OCI-LY3 (cell line): ENCODE measurements at regions not wholly inside any gene's neighbourhood (a gene's known extent, or its start where the extent isn't known, plus 50 kb on each side); places are given as distances from the start of the nearest gene placed in this dataset.

ENCODE experiments used
- H2AFZ ChIP-seq: fragments of 200-600, 300-600 bp; shearing (Covaris generic); 2 replicates; pipeline ENCODE4 v1.6.0; 2014; ENCODE audit warnings: antibody characterized with exemption, low read depth, low read length
- H3K27ac ChIP-seq: fragments of 200-600, 300-600 bp; sonication (generic); 2 replicates; pipeline ENCODE4 v1.5.1; 2014; ENCODE audit warnings: mild to moderate bottlenecking, low read length, moderate library complexity, mixed read lengths
- H3K27me3 ChIP-seq: fragments of 200-600, 300-600 bp; sonication (generic); 2 replicates; pipeline ENCODE4 v1.6.1; 2014; ENCODE audit warnings: low read depth, low read length, mixed read lengths
- H3K36me3 ChIP-seq: fragments of 200-600, 300-600 bp; sonication (generic); replicated peaks from 2 replicates; pipeline ENCODE3; 2014; ENCODE audit warnings: low read depth, low read length, mixed read lengths
- H3K4me1 ChIP-seq: fragments of 300-600, 200-600 bp; sonication (generic); 2 replicates; pipeline ENCODE4 v1.6.1; 2014; ENCODE audit warnings: low read length, mixed read lengths
- H3K4me2 ChIP-seq: fragments of 200-600, 300-600 bp; sonication (generic); 2 replicates; pipeline ENCODE4 v1.6.1; 2014; ENCODE audit warnings: low read length, mixed read lengths
- H3K4me3 ChIP-seq: fragments of 300-600, 200-600 bp; sonication (generic); 2 replicates; pipeline ENCODE4 v1.5.1; 2014; ENCODE audit warnings: antibody characterized with exemption, mild to moderate bottlenecking, low read length, moderate library complexity
- H3K79me2 ChIP-seq: fragments of 300-600, 200-600 bp; shearing (Covaris generic); 2 replicates; pipeline ENCODE4 v1.6.1; 2014; ENCODE audit warnings: mild to moderate bottlenecking, low read length, mixed read lengths
- H3K9ac ChIP-seq: fragments of 300-600, 200-600 bp; shearing (Covaris generic); 2 replicates; pipeline ENCODE4 v1.6.0; 2014; ENCODE audit warnings: mild to moderate bottlenecking, low read length, moderate library complexity
- H3K9me3 ChIP-seq: fragments of 200-600, 300-600 bp; shearing (Covaris generic); 2 replicates; pipeline ENCODE4 v1.6.1; 2014; ENCODE audit warnings: low read length, mixed read lengths; ENCODE audit not compliant: insufficient read depth
- H4K20me1 ChIP-seq: fragments of 200-600, 300-600 bp; sonication (generic); 2 replicates; pipeline ENCODE4 v1.6.1; 2016; ENCODE audit warnings: low read length, mixed read lengths; ENCODE audit not compliant: insufficient read depth
- CTCF ChIP-seq: fragments of 200-600, 300-600 bp; sonication (generic); IDR thresholded peaks from 2 replicates; pipeline ENCODE4 v1.5.1; 2014; ENCODE audit warnings: antibody characterized with exemption, low read length, low read depth
- EZH2phosphoT487 ChIP-seq: fragments of 200-600 bp; shearing (Covaris generic); IDR thresholded peaks from 2 replicates; pipeline ENCODE4 v1.6.1; 2018; ENCODE audit warnings: antibody characterized with exemption, mixed run types, low read depth

DNA sequence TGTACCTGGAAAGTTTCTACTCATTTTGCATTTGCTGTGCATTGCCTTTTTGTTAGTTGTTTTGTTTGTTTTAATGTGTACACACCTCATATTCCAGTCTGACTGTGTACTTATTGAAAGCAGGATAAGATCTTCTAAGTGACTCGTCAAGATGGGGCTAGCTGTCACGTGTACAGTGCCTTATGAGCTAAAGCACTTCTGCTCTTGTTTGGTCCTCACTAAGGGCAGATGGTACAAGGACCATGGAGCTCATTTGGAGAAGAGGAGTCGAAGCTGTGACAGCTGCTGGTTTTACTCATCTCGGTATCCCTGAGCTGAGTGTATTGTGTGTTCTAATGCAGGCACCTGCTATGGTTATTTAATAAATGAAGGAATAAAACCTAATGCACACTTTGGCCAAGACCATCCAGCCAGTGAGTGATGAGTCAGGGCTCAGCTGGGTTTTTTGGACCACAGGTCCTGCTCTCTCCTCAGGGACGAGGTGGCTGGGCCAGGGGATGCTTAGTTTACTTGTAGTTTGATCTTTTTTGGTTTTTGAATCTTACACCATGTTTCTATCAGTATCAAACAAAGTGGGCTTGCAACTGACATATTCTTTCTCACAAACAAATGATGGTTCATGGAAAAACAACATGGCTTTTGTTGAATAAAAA, 152.5 kb upstream of the APCDD1 start:
- no peak for TF ChIP-seq EZH2phosphoT487
- no peak for TF ChIP-seq CTCF
- H3K27ac ChIP-seq: no peak overlapping the region

GRCh38 chr18:10303171-10303570, 151.3 kb upstream of the APCDD1 start:
- no peaks in the 10 kb centered on the region for H4K20me1 ChIP-seq
- H3K4me3 ChIP-seq: no peak overlapping the region
- no peaks in the 10 kb centered on the region for H3K79me2 ChIP-seq
- H2AFZ ChIP-seq: no peak overlapping the region
- no peak for TF ChIP-seq CTCF
- no peak for TF ChIP-seq EZH2phosphoT487
- H3K9ac ChIP-seq: no peak overlapping the region
- no peaks in the 10 kb centered on the region for H3K4me1 ChIP-seq
- H3K27me3 ChIP-seq: no peaks in the 10 kb centered on the region
- H3K9me3 ChIP-seq: no peaks in the 10 kb centered on the region
- no peaks in the 10 kb centered on the region for H3K36me3 ChIP-seq
- no peak overlapping the region for H3K4me2 ChIP-seq
- H3K27ac ChIP-seq: no peak overlapping the region

More for the DNA sequence above, 152.5 kb upstream of the APCDD1 start:
- Histone ChIP-seq H3K4me2 (no peak overlapping the region), H3K9ac (no peak overlapping the region), H3K9me3 (no peaks in the 10 kb centered on the region), H3K4me3 (no peak overlapping the region), H2AFZ (no peak overlapping the region), H3K27me3 (no peaks in the 10 kb centered on the region), H3K79me2 (no peaks in the 10 kb centered on the region), H4K20me1 (no peaks in the 10 kb centered on the region), H3K4me1 (no peaks in the 10 kb centered on the region), H3K36me3 (no peaks in the 10 kb centered on the region)

- Histone ChIP-seq H2AFZ (no peak overlapping the region), H3K4me3 (no peak overlapping the region), H3K4me1 (no peaks in the 10 kb centered on the region), H4K20me1 (no peaks in the 10 kb centered on the region), H3K27me3 (peaks cover 5% of the 10 kb centered on the region; the same call in 1 of the 2 replicates), H3K9me3 (no peaks in the 10 kb centered on the region), H3K4me2 (no peak overlapping the region), H3K9ac (no peak overlapping the region), H3K27ac (no peak overlapping the region), H3K36me3 (no peaks in the 10 kb centered on the region), H3K79me2 (no peaks in the 10 kb centered on the region)
- TF ChIP-seq EZH2phosphoT487 (no peak), CTCF (no peak)
Measured at GRCh38 chr18:10304853-10305252, 149.6 kb upstream of the APCDD1 start.

- no peak overlapping the region for H2AFZ ChIP-seq
- no peak overlapping the region for H3K4me2 ChIP-seq
- H3K27ac ChIP-seq: no peak overlapping the region
- H3K27me3 ChIP-seq: peaks cover 11% of the 10 kb centered on the region; the same call in 1 of the 2 replicates
- no peaks in the 10 kb centered on the region for H4K20me1 ChIP-seq
- no peak overlapping the region for H3K9ac ChIP-seq
- H3K4me3 ChIP-seq: no peak overlapping the region
- H3K79me2 ChIP-seq: no peaks in the 10 kb centered on the region
- no peaks in the 10 kb centered on the region for H3K9me3 ChIP-seq
- no peaks in the 10 kb centered on the region for H3K36me3 ChIP-seq
- no peaks in the 10 kb centered on the region for H3K4me1 ChIP-seq
- TF ChIP-seq EZH2phosphoT487 (no peak), CTCF (no peak)
Measured at GRCh38 chr18:10306779-10307178, 147.7 kb upstream of the APCDD1 start.
